BE2C (cell line): ENCODE measurements at regions not wholly inside any gene's neighbourhood (a gene's known extent, or its start where the extent isn't known, plus 50 kb on each side); places are given as distances from the start of the nearest gene placed in this dataset.
A peak's percentile ranks its signal among the peaks of the same experiment; 100 is the strongest.
"Not testable (repeated sequence)": the region's sequence is repeated elsewhere in the genome, so short reads cannot be mapped to it uniquely, and the experiment has no call there.

Experiments
- DNase-seq: peaks from one replicate; pipeline ENCODE4 v3.0.0-alpha.2; 2020
- H3K27me3 ChIP-seq: fragments of 250-450 bp; sonication (Bioruptor Pico); 2 replicates; pipeline ENCODE4 v1.5.1; 2020; ENCODE audit warnings: mild to moderate bottlenecking
- H3K36me3 ChIP-seq: fragments of 250-450 bp; sonication (Bioruptor Pico); 2 replicates; pipeline ENCODE4 v1.5.1; 2020; ENCODE audit warnings: mild to moderate bottlenecking
- H3K4me1 ChIP-seq: fragments of 250-450 bp; sonication (Bioruptor Pico); 2 replicates; pipeline ENCODE4 v1.5.1; 2020
- H3K4me3 ChIP-seq: 2 replicates; pipeline ENCODE4 v1.5.1; 2011; ENCODE audit warnings: low read depth, low read length
- H3K9me3 ChIP-seq: fragments of 250-450 bp; sonication (Bioruptor Pico); 2 replicates; pipeline ENCODE4 v1.5.1; 2020
- CTCF ChIP-seq: IDR thresholded peaks from 2 replicates; pipeline ENCODE4 v1.5.1; 2012; ENCODE audit warnings: mild to moderate bottlenecking, low read depth, low read length

- no peaks in the 10 kb centered on the region; the same call in none of the 2 replicates for H3K27me3 ChIP-seq
- no peaks in the 10 kb centered on the region for H3K9me3 ChIP-seq
- H3K4me1 ChIP-seq = no peaks in the 10 kb centered on the region
- no peak for TF ChIP-seq CTCF
- no peak overlapping the region for H3K4me3 ChIP-seq
- no peaks in the 10 kb centered on the region for H3K36me3 ChIP-seq
- DNase-seq = no peak
Observed at GRCh38 chr5:112485934-112486355, 66.9 kb upstream of the EPB41L4A start.

- peak; percentile 76 for TF ChIP-seq CTCF
- Histone ChIP-seq H3K4me1 (no peaks in the 10 kb centered on the region), H3K36me3 (no peaks in the 10 kb centered on the region), H3K4me3 (no peak overlapping the region), H3K27me3 (no peaks in the 10 kb centered on the region), H3K9me3 (no peaks in the 10 kb centered on the region)
- peak; percentile 28 for DNase-seq
Observed at GRCh38 chr5:112491257-112491656, 72.2 kb upstream of the EPB41L4A start.

GRCh38 chr5:112492291-112492690 is 73.2 kb upstream of the EPB41L4A start:
- TF ChIP-seq CTCF = peak; percentile 86
- Histone ChIP-seq H3K9me3 (no peaks in the 10 kb centered on the region), H3K27me3 (no peaks in the 10 kb centered on the region; the same call in 1 of the 2 replicates), H3K36me3 (no peaks in the 10 kb centered on the region), H3K4me1 (no peaks in the 10 kb centered on the region), H3K4me3 (no peak overlapping the region)
- peak; percentile 72 for DNase-seq

GRCh38 chr5:112503749-112504501 is 84.8 kb upstream of the EPB41L4A start:
- not testable (repeated sequence) for H3K27me3 ChIP-seq, H3K4me1 ChIP-seq, H3K36me3 ChIP-seq, H3K9me3 ChIP-seq, H3K4me3 ChIP-seq, DNase-seq

- not testable (repeated sequence) for H3K4me3 ChIP-seq, H3K27me3 ChIP-seq, H3K36me3 ChIP-seq, H3K4me1 ChIP-seq, DNase-seq, H3K9me3 ChIP-seq
Observed at GRCh38 chr5:112509097-112509496, 90.0 kb upstream of the EPB41L4A start.

GRCh38 chr5:112511920-112512319 is 92.8 kb upstream of the EPB41L4A start:
- Histone ChIP-seq H3K4me1 (no peaks in the 10 kb centered on the region), H3K4me3 (no peak overlapping the region), H3K9me3 (no peaks in the 10 kb centered on the region), H3K27me3 (no peaks in the 10 kb centered on the region), H3K36me3 (no peaks in the 10 kb centered on the region)
- no peak for TF ChIP-seq CTCF
- DNase-seq = no peak

GRCh38 chr5:112512901-112513300 is 93.8 kb upstream of the EPB41L4A start:
- H3K9me3 ChIP-seq = no peaks in the 10 kb centered on the region
- no peak for DNase-seq
- TF ChIP-seq CTCF = no peak
- no peaks in the 10 kb centered on the region for H3K27me3 ChIP-seq
- no peaks in the 10 kb centered on the region for H3K36me3 ChIP-seq
- H3K4me3 ChIP-seq = no peak overlapping the region
- H3K4me1 ChIP-seq = no peaks in the 10 kb centered on the region
